AG04450 (cell line): ENCODE measurements at regions not wholly inside any gene's neighbourhood (a gene's known extent, or its start where the extent isn't known, plus 50 kb on each side); places are given as distances from the start of the nearest gene placed in this dataset.

ENCODE experiments used
- CTCF ChIA-PET: fragments of 300-600, 350-600 bp; formaldehyde crosslinking; extraction: SDS; loops from one replicate; lab custom pipeline; 2022; ENCODE audit warnings: antibody characterized with exemption, inconsistent platforms; lab: Charles Lee
- POLR2A ChIA-PET: fragments of 350-600 bp; formaldehyde crosslinking; extraction: SDS; loops from one replicate; lab custom pipeline; 2021; ENCODE audit warnings: antibody characterized with exemption, inconsistent platforms; lab: Yijun Ruan, JAX
- DNase-seq: peaks from one replicate; pipeline ENCODE4 v3.0.0-alpha.2; 2011; ENCODE audit warnings: low read depth, low spot score
- H3K27ac ChIP-seq: one replicate; pipeline ENCODE4 v1.5.1; 2012; ENCODE audit warnings: low read depth, low read length, control low read depth
- H3K27me3 ChIP-seq: one replicate; pipeline ENCODE4 v1.6.0; 2012; ENCODE audit warnings: low read length; ENCODE audit not compliant: control insufficient read depth, insufficient read depth
- H3K4me3 ChIP-seq: 2 replicates; pipeline ENCODE4 v1.5.1; 2011; ENCODE audit warnings: mild to moderate bottlenecking, low read depth, low read length, control low read depth
- H3K9me3 ChIP-seq: 2 replicates; pipeline ENCODE4 v1.5.1; 2012; ENCODE audit warnings: low read length; ENCODE audit not compliant: control insufficient read depth, insufficient read depth
- TF ChIP-seq, protein P1 (sequence below): IDR thresholded peaks from 2 replicates; pipeline ENCODE4 v1.5.1; 2011; ENCODE audit warnings: low read depth, low read length, control low read depth, inconsistent platforms

DNA sequence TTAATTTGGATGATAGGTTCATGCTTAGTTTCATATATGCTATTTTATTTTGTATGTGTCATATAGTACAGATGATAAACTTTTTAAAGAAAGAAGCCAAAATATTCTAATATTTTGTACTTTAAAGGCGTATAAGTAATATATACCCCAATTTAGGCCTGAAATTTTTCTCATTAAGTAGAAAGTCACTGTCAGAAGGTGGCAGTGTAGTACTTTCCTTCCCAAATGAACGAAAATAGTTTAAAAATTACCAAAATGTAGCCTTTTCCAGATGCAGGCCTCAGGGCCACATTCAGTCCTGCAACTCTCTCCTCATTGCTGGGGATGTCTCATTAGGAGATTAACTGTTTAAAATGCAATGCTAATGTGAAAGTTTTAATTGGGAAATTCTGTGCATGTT, 1263.6 kb downstream of the C4orf33 start:
- Histone ChIP-seq H3K27me3 (no peaks in the 10 kb centered on the region), H3K9me3 (no peaks in the 10 kb centered on the region), H3K27ac (no peak overlapping the region), H3K4me3 (no peak overlapping the region)
- TF ChIP-seq, protein P1, sequence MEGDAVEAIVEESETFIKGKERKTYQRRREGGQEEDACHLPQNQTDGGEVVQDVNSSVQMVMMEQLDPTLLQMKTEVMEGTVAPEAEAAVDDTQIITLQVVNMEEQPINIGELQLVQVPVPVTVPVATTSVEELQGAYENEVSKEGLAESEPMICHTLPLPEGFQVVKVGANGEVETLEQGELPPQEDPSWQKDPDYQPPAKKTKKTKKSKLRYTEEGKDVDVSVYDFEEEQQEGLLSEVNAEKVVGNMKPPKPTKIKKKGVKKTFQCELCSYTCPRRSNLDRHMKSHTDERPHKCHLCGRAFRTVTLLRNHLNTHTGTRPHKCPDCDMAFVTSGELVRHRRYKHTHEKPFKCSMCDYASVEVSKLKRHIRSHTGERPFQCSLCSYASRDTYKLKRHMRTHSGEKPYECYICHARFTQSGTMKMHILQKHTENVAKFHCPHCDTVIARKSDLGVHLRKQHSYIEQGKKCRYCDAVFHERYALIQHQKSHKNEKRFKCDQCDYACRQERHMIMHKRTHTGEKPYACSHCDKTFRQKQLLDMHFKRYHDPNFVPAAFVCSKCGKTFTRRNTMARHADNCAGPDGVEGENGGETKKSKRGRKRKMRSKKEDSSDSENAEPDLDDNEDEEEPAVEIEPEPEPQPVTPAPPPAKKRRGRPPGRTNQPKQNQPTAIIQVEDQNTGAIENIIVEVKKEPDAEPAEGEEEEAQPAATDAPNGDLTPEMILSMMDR: peak; percentile 57
- DNase-seq: no peak
- ChIA-PET CTCF (interaction anchor here (1.1 to 1.3 kb wide), 2 partner anchors 206 to 449 kb away, joined by 3 to 5 read pairs; no protein-coding TSS in a partner anchor), POLR2A (no interaction called here)

DNA sequence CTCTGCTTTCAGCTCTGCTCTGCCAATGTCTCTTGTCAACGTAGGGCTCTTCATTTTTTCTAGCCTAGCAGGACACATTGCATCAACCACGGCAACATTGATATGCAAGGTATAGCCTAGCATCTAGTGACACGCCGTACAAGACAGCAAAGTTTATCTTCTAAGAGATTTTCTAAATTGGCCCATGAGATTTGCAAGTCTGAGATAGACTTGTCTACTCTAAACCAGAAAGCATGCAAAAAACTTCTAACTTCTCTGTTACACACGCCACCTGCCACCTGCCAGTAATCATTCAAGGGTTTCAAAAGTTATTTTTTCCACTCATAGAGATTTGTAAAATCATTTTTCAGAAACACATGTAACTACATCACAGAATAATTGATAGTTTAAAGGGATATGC, 1265.7 kb downstream of the C4orf33 start:
- TF ChIP-seq, protein P1: no peak
- Histone ChIP-seq H3K27ac (no peak overlapping the region), H3K27me3 (no peaks in the 10 kb centered on the region), H3K9me3 (no peaks in the 10 kb centered on the region), H3K4me3 (no peak overlapping the region)
- POLR2A ChIA-PET: no interaction called here
- CTCF ChIA-PET: no interaction called here
- no peak for DNase-seq

DNA sequence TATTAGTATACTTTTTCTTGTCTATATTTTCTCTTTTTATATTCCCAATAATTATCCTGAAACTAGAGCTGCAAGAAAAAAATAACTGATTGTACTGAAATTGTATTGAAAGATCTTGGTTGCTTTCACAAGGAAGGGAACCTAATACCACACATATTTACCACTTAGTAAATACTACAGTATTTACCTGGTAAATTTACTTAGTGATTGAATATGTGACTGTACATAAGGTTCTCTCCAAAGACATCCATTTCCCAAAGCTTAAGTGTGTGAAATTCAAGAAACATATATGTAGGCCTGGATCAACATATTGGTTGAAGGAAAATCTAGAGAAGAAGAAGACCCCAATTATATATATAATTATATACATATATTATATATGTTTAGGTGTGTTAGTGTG, 1272.7 kb downstream of the C4orf33 start:
- Histone ChIP-seq H3K9me3 (no peaks in the 10 kb centered on the region), H3K4me3 (no peak overlapping the region), H3K27me3 (no peaks in the 10 kb centered on the region), H3K27ac (no peak overlapping the region)
- ChIA-PET CTCF (no interaction called here), POLR2A (no interaction called here)
- TF ChIP-seq, protein P1: no peak
- no peak for DNase-seq

DNA sequence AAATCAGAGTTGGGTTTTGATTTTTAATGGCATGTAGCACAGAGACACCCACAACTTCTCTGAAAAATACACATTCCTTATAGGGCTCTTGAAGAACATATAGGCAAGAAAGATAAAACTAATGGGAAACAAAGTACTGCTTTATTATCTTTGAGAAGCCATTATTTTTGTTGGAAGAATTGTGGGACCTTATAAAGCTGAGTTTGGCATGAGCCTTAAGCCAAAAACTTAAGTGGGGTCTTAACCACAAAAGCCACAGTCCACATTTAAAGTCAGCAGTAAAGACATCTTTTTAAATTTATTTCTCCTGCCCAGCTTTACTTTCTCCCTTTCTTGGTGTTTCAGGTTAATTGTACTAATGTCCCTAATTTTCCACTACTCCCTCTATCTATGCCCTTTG, 1297.3 kb downstream of the C4orf33 start:
- Histone ChIP-seq H3K9me3 (no peaks in the 10 kb centered on the region), H3K27me3 (no peaks in the 10 kb centered on the region), H3K27ac (no peak overlapping the region), H3K4me3 (no peak overlapping the region)
- TF ChIP-seq, protein P1: no peak
- ChIA-PET POLR2A (no interaction called here), CTCF (no interaction called here)
- no peak for DNase-seq

DNA sequence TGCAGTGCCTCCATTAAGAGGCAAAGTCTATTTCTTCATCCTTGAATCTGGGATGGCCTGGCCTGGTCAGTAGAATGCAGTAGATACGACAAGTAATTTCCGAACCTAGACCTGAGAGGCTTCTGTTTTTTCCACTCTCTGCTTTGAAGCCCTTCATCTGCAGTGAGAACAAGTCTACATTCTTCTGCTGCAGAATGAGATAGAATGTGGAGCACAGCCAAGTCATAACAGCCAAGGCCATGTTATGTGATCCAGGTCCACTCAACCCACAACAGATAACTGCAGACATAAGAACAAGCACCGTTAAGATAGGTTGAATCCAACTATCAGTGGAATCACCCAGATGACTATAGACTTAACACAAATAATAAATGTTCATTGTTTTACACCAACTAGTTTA, 1297.7 kb downstream of the C4orf33 start:
- DNase-seq: no peak

More for the DNA sequence above, 1297.7 kb downstream of the C4orf33 start:
- Histone ChIP-seq H3K4me3 (no peak overlapping the region), H3K9me3 (no peaks in the 10 kb centered on the region), H3K27ac (no peak overlapping the region), H3K27me3 (no peaks in the 10 kb centered on the region)
- ChIA-PET CTCF (no interaction called here), POLR2A (no interaction called here)
- TF ChIP-seq, protein P1: no peak
